H1 (cell line): ENCODE measurements at regions not wholly inside any gene's neighbourhood (a gene's known extent, or its start where the extent isn't known, plus 50 kb on each side); places are given as distances from the start of the nearest gene placed in this dataset.

ENCODE experiments used
- ATF3 ChIP-seq: IDR thresholded peaks from 2 replicates; pipeline ENCODE4 v1.6.1; 2011; ENCODE audit warnings: low read depth, mild to moderate bottlenecking, low read length; ENCODE audit not compliant: insufficient read depth
- CBX5 ChIP-seq: fragments of 300-800, 300-1000 bp; sonication (generic); IDR thresholded peaks from 2 replicates; pipeline ENCODE4 v1.7.1; 2016; ENCODE audit warnings: antibody characterized with exemption, low read length, low read depth
- RAD21 ChIP-seq, 2 experiments: IDR thresholded peaks in 1 of 2; conservative IDR thresholded peaks in 1 of 2; 2 replicates each; pipeline ENCODE4 v1.6.1; 2011; ENCODE audit warnings: low read depth in 2 of 2, low read length in 2 of 2, improper control_type of control experiment in 1 of 2, inconsistent platforms in 1 of 2, mild to moderate bottlenecking in 1 of 2, moderate library complexity in 1 of 2
- SUZ12 ChIP-seq: fragments of 200-600 bp; sonication (generic); IDR thresholded peaks from 2 replicates; pipeline ENCODE4 v1.6.1; 2012; ENCODE audit warnings: mild to moderate bottlenecking, inconsistent platforms, low read length, moderate library complexity, mixed read lengths
- TF ChIP-seq, protein P1 (sequence below): fragments of 300-600 bp; sonication (generic); IDR thresholded peaks from 2 replicates; pipeline ENCODE4 v1.7.1; 2012; ENCODE audit warnings: low read length, moderate library complexity, mild to moderate bottlenecking, inconsistent platforms; ENCODE audit not compliant: insufficient replicate concordance

DNA sequence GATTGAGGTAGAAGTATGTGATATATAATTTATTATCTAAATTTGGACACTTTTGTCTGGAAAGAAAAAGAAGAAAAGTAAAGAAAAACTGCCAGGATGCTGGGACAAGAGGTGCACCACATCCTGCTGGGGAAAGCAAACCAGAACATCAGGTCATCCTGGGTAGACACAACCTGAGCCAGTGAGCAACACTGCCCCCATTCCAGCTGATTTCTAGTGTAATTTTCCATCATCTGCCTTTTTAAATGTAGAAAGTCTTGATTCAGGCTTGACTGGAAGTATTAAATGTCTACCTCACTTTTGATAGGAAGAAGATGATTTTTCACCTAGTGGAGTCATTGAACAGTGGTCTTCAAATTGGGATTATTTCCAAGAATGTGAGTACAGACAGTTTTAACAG lies 1164.5 kb upstream of the CITED2 start (continued):
- TF ChIP-seq, protein P1, sequence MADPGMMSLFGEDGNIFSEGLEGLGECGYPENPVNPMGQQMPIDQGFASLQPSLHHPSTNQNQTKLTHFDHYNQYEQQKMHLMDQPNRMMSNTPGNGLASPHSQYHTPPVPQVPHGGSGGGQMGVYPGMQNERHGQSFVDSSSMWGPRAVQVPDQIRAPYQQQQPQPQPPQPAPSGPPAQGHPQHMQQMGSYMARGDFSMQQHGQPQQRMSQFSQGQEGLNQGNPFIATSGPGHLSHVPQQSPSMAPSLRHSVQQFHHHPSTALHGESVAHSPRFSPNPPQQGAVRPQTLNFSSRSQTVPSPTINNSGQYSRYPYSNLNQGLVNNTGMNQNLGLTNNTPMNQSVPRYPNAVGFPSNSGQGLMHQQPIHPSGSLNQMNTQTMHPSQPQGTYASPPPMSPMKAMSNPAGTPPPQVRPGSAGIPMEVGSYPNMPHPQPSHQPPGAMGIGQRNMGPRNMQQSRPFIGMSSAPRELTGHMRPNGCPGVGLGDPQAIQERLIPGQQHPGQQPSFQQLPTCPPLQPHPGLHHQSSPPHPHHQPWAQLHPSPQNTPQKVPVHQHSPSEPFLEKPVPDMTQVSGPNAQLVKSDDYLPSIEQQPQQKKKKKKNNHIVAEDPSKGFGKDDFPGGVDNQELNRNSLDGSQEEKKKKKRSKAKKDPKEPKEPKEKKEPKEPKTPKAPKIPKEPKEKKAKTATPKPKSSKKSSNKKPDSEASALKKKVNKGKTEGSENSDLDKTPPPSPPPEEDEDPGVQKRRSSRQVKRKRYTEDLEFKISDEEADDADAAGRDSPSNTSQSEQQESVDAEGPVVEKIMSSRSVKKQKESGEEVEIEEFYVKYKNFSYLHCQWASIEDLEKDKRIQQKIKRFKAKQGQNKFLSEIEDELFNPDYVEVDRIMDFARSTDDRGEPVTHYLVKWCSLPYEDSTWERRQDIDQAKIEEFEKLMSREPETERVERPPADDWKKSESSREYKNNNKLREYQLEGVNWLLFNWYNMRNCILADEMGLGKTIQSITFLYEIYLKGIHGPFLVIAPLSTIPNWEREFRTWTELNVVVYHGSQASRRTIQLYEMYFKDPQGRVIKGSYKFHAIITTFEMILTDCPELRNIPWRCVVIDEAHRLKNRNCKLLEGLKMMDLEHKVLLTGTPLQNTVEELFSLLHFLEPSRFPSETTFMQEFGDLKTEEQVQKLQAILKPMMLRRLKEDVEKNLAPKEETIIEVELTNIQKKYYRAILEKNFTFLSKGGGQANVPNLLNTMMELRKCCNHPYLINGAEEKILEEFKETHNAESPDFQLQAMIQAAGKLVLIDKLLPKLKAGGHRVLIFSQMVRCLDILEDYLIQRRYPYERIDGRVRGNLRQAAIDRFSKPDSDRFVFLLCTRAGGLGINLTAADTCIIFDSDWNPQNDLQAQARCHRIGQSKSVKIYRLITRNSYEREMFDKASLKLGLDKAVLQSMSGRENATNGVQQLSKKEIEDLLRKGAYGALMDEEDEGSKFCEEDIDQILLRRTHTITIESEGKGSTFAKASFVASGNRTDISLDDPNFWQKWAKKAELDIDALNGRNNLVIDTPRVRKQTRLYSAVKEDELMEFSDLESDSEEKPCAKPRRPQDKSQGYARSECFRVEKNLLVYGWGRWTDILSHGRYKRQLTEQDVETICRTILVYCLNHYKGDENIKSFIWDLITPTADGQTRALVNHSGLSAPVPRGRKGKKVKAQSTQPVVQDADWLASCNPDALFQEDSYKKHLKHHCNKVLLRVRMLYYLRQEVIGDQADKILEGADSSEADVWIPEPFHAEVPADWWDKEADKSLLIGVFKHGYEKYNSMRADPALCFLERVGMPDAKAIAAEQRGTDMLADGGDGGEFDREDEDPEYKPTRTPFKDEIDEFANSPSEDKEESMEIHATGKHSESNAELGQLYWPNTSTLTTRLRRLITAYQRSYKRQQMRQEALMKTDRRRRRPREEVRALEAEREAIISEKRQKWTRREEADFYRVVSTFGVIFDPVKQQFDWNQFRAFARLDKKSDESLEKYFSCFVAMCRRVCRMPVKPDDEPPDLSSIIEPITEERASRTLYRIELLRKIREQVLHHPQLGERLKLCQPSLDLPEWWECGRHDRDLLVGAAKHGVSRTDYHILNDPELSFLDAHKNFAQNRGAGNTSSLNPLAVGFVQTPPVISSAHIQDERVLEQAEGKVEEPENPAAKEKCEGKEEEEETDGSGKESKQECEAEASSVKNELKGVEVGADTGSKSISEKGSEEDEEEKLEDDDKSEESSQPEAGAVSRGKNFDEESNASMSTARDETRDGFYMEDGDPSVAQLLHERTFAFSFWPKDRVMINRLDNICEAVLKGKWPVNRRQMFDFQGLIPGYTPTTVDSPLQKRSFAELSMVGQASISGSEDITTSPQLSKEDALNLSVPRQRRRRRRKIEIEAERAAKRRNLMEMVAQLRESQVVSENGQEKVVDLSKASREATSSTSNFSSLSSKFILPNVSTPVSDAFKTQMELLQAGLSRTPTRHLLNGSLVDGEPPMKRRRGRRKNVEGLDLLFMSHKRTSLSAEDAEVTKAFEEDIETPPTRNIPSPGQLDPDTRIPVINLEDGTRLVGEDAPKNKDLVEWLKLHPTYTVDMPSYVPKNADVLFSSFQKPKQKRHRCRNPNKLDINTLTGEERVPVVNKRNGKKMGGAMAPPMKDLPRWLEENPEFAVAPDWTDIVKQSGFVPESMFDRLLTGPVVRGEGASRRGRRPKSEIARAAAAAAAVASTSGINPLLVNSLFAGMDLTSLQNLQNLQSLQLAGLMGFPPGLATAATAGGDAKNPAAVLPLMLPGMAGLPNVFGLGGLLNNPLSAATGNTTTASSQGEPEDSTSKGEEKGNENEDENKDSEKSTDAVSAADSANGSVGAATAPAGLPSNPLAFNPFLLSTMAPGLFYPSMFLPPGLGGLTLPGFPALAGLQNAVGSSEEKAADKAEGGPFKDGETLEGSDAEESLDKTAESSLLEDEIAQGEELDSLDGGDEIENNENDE, result no peak
- TF ChIP-seq CBX5 (no peak), ATF3 (no peak), SUZ12 (no peak), RAD21 (IDR thresholded peaks at IDR 0.05 in 1 of 2, conservative IDR thresholded peaks at IDR 0.05 in 1 of 2; ENCODE audit: low read depth in 2 of 2, low read length in 2 of 2) (no peak; a peak in 1 of 4 replicates)
